Suprapubic skin (tissue), 4 donors: ENCODE measurements at regions not wholly inside any gene's neighbourhood (a gene's known extent, or its start where the extent isn't known, plus 50 kb on each side); places are given as distances from the start of the nearest gene placed in this dataset.

Experiments
- DNase-seq, 2 donors: peaks; one replicate each; pipeline ENCODE4 v3.0.0-alpha.2; 2019; ENCODE audit warnings: low spot score in 2 of 2
- H3K27ac ChIP-seq: fragments of 200-600 bp; sonication (generic); one replicate; pipeline ENCODE4 v1.5.1; 2019
- H3K27me3 ChIP-seq: fragments of 200-600 bp; sonication (generic); one replicate; pipeline ENCODE4 v1.5.1; 2019
- H3K36me3 ChIP-seq: fragments of 200-600 bp; sonication (generic); one replicate; pipeline ENCODE4 v1.5.1; 2019
- H3K4me1 ChIP-seq: fragments of 200-600 bp; sonication (generic); one replicate; pipeline ENCODE4 v1.5.1; 2019
- H3K4me3 ChIP-seq: fragments of 200-600 bp; sonication (generic); one replicate; pipeline ENCODE4 v1.5.1; 2019; ENCODE audit warnings: mild to moderate bottlenecking
- H3K9me3 ChIP-seq: fragments of 200-600 bp; sonication (generic); one replicate; pipeline ENCODE4 v1.5.1; 2019
- EP300 ChIP-seq: sonication (generic); formaldehyde crosslinking; IDR thresholded peaks from one replicate; pipeline ENCODE4 v1.6.1; 2017; ENCODE audit warnings: antibody characterized with exemption
- POLR2A ChIP-seq, 2 donors: fragments of 450-650 bp; IDR thresholded peaks; one replicate each; pipeline ENCODE4 v1.6.1; 2017; ENCODE audit warnings: antibody characterized with exemption in 2 of 2, mild to moderate bottlenecking in 2 of 2, moderate library complexity in 2 of 2
- POLR2AphosphoS5 ChIP-seq, 3 donors: sonication (generic); formaldehyde crosslinking; IDR thresholded peaks; one replicate each; pipeline ENCODE4 v1.6.1; 2017; ENCODE audit warnings: antibody characterized with exemption in 3 of 3
- WGBS: methylation state at CpG from one replicate; pipeline ENCODE4 v1.1.5; 2018; 5-methylcytosine and 5-hydroxymethylcytosine counted together
- TF ChIP-seq, protein P1 (sequence below), 2 donors: fragments of 200-600 bp in 1 of 2; fragments of 450-650 bp in 1 of 2; sonication (generic) in 1 of 2; IDR thresholded peaks; one replicate each; pipeline ENCODE4 v1.5.1; 2016 to 2019; ENCODE audit warnings: antibody characterized with exemption in 2 of 2, mild to moderate bottlenecking in 1 of 2, moderate library complexity in 1 of 2

DNA sequence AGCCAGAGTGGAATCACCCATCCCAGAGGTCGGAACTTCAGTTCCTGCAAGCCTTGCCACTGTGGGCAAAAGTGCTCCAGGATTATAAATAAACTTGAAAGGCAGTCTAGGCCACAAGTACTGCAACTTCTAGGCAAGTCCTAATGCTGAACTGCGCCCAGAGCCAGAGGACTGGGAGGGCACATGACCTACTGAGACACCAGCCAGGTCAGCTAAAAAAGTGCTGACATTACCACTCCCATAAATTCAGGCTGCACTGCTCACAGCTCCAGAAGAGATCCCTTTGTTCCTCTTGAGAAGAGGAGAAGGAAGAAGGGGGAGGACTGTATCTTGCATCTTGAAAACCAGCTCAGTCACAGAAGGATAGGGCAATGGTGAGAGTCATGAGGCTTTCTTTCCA is 1084.1 kb upstream of the PHF14 start:
- 71% methylated on average over 2 of the region's 2 CpGs for WGBS
- TF ChIP-seq POLR2AphosphoS5 (IDR thresholded peaks at IDR 0.05) (no peak), POLR2A (IDR thresholded peaks at IDR 0.05) (no peak), EP300 (no peak)
- TF ChIP-seq, protein P1, sequence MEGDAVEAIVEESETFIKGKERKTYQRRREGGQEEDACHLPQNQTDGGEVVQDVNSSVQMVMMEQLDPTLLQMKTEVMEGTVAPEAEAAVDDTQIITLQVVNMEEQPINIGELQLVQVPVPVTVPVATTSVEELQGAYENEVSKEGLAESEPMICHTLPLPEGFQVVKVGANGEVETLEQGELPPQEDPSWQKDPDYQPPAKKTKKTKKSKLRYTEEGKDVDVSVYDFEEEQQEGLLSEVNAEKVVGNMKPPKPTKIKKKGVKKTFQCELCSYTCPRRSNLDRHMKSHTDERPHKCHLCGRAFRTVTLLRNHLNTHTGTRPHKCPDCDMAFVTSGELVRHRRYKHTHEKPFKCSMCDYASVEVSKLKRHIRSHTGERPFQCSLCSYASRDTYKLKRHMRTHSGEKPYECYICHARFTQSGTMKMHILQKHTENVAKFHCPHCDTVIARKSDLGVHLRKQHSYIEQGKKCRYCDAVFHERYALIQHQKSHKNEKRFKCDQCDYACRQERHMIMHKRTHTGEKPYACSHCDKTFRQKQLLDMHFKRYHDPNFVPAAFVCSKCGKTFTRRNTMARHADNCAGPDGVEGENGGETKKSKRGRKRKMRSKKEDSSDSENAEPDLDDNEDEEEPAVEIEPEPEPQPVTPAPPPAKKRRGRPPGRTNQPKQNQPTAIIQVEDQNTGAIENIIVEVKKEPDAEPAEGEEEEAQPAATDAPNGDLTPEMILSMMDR (IDR thresholded peaks at IDR 0.05): no peak
- Histone ChIP-seq H3K36me3 (no peaks in the 10 kb centered on the region), H3K9me3 (peaks cover 7% of the 10 kb centered on the region), H3K4me3 (no peak overlapping the region), H3K27me3 (no peaks in the 10 kb centered on the region), H3K27ac (no peak overlapping the region), H3K4me1 (no peaks in the 10 kb centered on the region)
- no peak for DNase-seq

GRCh38 chr7:9890092-9890491 is 1083.6 kb upstream of the PHF14 start:
- Histone ChIP-seq H3K9me3 (peaks cover 7% of the 10 kb centered on the region), H3K36me3 (no peaks in the 10 kb centered on the region), H3K27ac (no peak overlapping the region), H3K4me1 (no peaks in the 10 kb centered on the region), H3K27me3 (no peaks in the 10 kb centered on the region), H3K4me3 (no peak overlapping the region)
- TF ChIP-seq POLR2AphosphoS5 (IDR thresholded peaks at IDR 0.05) (no peak), POLR2A (IDR thresholded peaks at IDR 0.05) (no peak), EP300 (no peak)
- TF ChIP-seq, protein P1 (IDR thresholded peaks at IDR 0.05): no peak
- WGBS: 92% methylated on average over 3 of the region's 3 CpGs
- no peak for DNase-seq

DNA sequence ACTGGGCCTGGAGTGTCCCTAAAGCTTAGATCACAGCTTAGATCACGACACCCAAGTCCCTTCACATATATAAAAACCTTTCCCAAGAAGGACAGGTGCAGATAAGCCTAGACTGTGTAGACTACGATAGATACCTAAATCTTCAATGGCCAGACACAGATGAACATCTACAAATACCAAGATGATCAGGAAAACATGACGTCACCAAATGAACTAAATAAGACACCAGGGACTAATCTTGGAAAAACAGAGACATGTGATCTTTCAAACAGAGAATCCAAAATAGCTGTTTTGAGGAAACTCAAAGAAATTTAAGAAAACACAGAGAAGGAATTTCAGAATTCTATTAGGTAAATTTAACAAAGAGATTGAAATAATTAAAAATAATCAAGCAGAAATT is 1082.6 kb upstream of the PHF14 start:
- Histone ChIP-seq H3K27me3 (no peaks in the 10 kb centered on the region), H3K27ac (no peak overlapping the region), H3K4me1 (no peaks in the 10 kb centered on the region), H3K9me3 (peaks cover 7% of the 10 kb centered on the region), H3K4me3 (no peak overlapping the region), H3K36me3 (no peaks in the 10 kb centered on the region)
- DNase-seq: no peak
- TF ChIP-seq POLR2AphosphoS5 (IDR thresholded peaks at IDR 0.05): no peak
- no peak for TF ChIP-seq EP300
- TF ChIP-seq, protein P1 (IDR thresholded peaks at IDR 0.05): no peak
- no peak for TF ChIP-seq POLR2A (IDR thresholded peaks at IDR 0.05)
- 71% methylated on average over 3 of the region's 3 CpGs for WGBS

DNA sequence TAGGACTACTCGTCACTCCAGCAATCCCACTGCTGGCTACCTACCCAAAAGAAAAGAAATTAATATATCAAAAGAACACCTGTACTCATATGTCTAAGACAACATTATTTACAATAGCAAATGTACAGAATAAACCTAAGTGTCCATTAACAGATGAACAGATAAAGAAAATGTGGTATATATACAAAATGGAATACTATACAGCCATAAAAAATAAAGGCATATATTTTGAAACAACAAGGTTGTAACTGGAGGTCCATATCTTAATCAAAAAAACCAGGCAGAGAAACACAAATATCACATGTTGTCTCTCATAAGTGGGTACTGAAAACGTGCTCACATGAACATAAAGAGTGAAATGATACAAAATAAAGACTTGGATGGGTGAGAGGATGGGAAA is 1073.3 kb upstream of the PHF14 start:
- Histone ChIP-seq H3K27ac (no peak overlapping the region), H3K4me3 (no peak overlapping the region), H3K36me3 (no peaks in the 10 kb centered on the region), H3K27me3 (no peaks in the 10 kb centered on the region), H3K9me3 (no peaks in the 10 kb centered on the region), H3K4me1 (no peaks in the 10 kb centered on the region)
- DNase-seq: no peak
- WGBS: 68% methylated on average over 2 of the region's 2 CpGs
- no peak for TF ChIP-seq POLR2AphosphoS5 (IDR thresholded peaks at IDR 0.05)
- TF ChIP-seq, protein P1 (IDR thresholded peaks at IDR 0.05): no peak
- TF ChIP-seq POLR2A (IDR thresholded peaks at IDR 0.05): no peak

DNA sequence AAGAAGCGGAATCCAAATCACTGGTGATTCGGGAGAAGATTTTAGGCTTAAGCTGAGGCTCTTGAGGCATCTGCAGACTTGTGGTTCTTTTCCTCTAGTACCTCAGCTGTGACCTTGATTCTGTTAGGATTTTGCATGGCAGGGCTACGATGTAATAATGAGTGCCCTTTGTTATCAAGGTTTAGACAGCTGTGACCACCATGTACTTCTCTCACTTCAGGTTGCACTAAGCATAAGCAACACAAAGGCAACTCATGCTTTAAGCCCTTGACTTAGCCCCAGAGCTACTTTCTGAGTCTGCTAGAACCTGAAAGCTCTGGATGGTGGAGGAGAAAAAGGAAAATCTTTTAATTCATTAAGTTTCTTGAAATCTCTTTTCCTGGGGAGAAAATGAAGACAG is 1052.3 kb upstream of the PHF14 start:
- TF ChIP-seq, protein P1 (IDR thresholded peaks at IDR 0.05): no peak
- no peak for TF ChIP-seq EP300
- no peak for TF ChIP-seq POLR2AphosphoS5 (IDR thresholded peaks at IDR 0.05)
- no peak for TF ChIP-seq POLR2A (IDR thresholded peaks at IDR 0.05)

More for the DNA sequence above, 1052.3 kb upstream of the PHF14 start:
- no peak overlapping the region for H3K4me3 ChIP-seq
- H3K9me3 ChIP-seq: no peaks in the 10 kb centered on the region
- no peaks in the 10 kb centered on the region for H3K36me3 ChIP-seq
- no peaks in the 10 kb centered on the region for H3K27me3 ChIP-seq
- WGBS: 98% methylated on average over 3 of the region's 3 CpGs
- no peak for DNase-seq
- H3K27ac ChIP-seq: no peak overlapping the region
- no peaks in the 10 kb centered on the region for H3K4me1 ChIP-seq
